ENCODE measurements at regions not wholly inside any gene's neighbourhood (a gene's known extent, or its start where the extent isn't known, plus 50 kb on each side); places are given as distances from the start of the nearest gene placed in this dataset.

- TF ChIP-seq FOS (IDR thresholded peaks at IDR 0.05; ENCODE audit: extremely low read depth, insufficient read length) (no peak), MAFF (IDR thresholded peaks at IDR 0.05; ENCODE audit: low read length) (no peak), ZBTB49 (CRISPR knock-in tag; IDR thresholded peaks at IDR 0.05; ENCODE audit: borderline replicate concordance) (no peak), RAD21 (CRISPR knock-in tag; conservative IDR thresholded peaks at IDR 0.05 in 1 of 2, IDR thresholded peaks at IDR 0.05 in 1 of 2) (no peak), KLF16 (IDR thresholded peaks at IDR 0.05) (no peak), CHD2 (IDR thresholded peaks at IDR 0.05; ENCODE audit: low read depth, low read length) (no peak)
Measured at GRCh38 chr1:70818401-70818800, 229.2 kb downstream of the PTGER3 start.

Measured in K562 (cell line).